Karpas-422 (cell line): ENCODE measurements at regions not wholly inside any gene's neighbourhood (a gene's known extent, or its start where the extent isn't known, plus 50 kb on each side); places are given as distances from the start of the nearest gene placed in this dataset.

Experiments
- DNase-seq: peaks from one replicate; pipeline ENCODE4 v3.0.0-alpha.2; 2015
- H2AFZ ChIP-seq: fragments of 200-600 bp; sonication (generic); 2 replicates; pipeline ENCODE4 v1.6.1; 2014; ENCODE audit warnings: antibody characterized with exemption, low read length, mixed read lengths
- H3K27ac ChIP-seq: fragments of 200-600 bp; sonication (generic); 2 replicates; pipeline ENCODE4 v1.5.1; 2014; ENCODE audit warnings: mild to moderate bottlenecking, low read length, moderate library complexity
- H3K27me3 ChIP-seq: fragments of 200-600 bp; sonication (generic); 2 replicates; pipeline ENCODE4 v1.6.1; 2014; ENCODE audit warnings: low read length, mixed read lengths
- H3K36me3 ChIP-seq: fragments of 200-600 bp; sonication (generic); 2 replicates; pipeline ENCODE4 v1.6.1; 2014; ENCODE audit warnings: low read length, mixed read lengths; ENCODE audit not compliant: insufficient read depth
- H3K4me1 ChIP-seq: fragments of 200-600 bp; sonication (generic); 2 replicates; pipeline ENCODE4 v1.6.1; 2014; ENCODE audit warnings: mild to moderate bottlenecking, low read length, mixed read lengths
- H3K4me2 ChIP-seq: fragments of 200-600 bp; sonication (generic); 2 replicates; pipeline ENCODE4 v1.6.1; 2014; ENCODE audit warnings: low read length, low read depth, mild to moderate bottlenecking; ENCODE audit not compliant: poor library complexity, severe bottlenecking
- H3K4me3 ChIP-seq: fragments of 200-600 bp; sonication (generic); 2 replicates; pipeline ENCODE4 v1.5.1; 2014; ENCODE audit warnings: mild to moderate bottlenecking, antibody characterized with exemption, low read length, mixed read lengths
- H3K79me2 ChIP-seq: fragments of 200-600 bp; sonication (generic); 2 replicates; pipeline ENCODE4 v1.6.1; 2014; ENCODE audit warnings: mild to moderate bottlenecking, low read length, mixed read lengths
- H3K9ac ChIP-seq: fragments of 200-600 bp; sonication (generic); 2 replicates; pipeline ENCODE4 v1.6.0; 2014; ENCODE audit warnings: low read length
- H3K9me2 ChIP-seq: fragments of 200-600 bp; sonication (generic), shearing (Covaris generic); replicated peaks from 2 replicates; pipeline ENCODE4 v1.6.0; 2014; ENCODE audit warnings: mild to moderate bottlenecking, low read length, moderate library complexity; ENCODE audit not compliant: insufficient read depth
- H3K9me3 ChIP-seq: fragments of 300-700, 200-600 bp; sonication (generic); 2 replicates; pipeline ENCODE4 v1.6.1; 2014; ENCODE audit warnings: low read length, mixed read lengths
- H4K20me1 ChIP-seq: fragments of 200-600 bp; sonication (generic); 2 replicates; pipeline ENCODE4 v1.6.1; 2014; ENCODE audit warnings: mild to moderate bottlenecking, antibody characterized with exemption, low read length, low read depth; ENCODE audit not compliant: insufficient read depth

- Histone ChIP-seq H3K9ac (no peak overlapping the region), H3K27me3 (no peaks in the 10 kb centered on the region), H3K9me2 (no peaks in the 10 kb centered on the region), H3K9me3 (no peaks in the 10 kb centered on the region), H3K27ac (no peak overlapping the region), H3K4me3 (no peak overlapping the region), H3K4me2 (no peak overlapping the region), H4K20me1 (no peaks in the 10 kb centered on the region), H2AFZ (no peak overlapping the region), H3K79me2 (no peaks in the 10 kb centered on the region), H3K4me1 (no peaks in the 10 kb centered on the region), H3K36me3 (no peaks in the 10 kb centered on the region)
- DNase-seq: no peak
These were observed 67.7 kb upstream of the TMEM72 start for GRCh38 chr10:44843484-44843883.

GRCh38 chr10:44845361-44846175 is 65.6 kb upstream of the TMEM72 start:
- Histone ChIP-seq H3K79me2 (no peaks in the 10 kb centered on the region), H3K27me3 (no peaks in the 10 kb centered on the region)
- DNase-seq: no peak

GRCh38 chr10:44847110-44847509 is 64.0 kb upstream of the TMEM72 start:
- H2AFZ ChIP-seq: no peak overlapping the region
- no peak for DNase-seq
- no peaks in the 10 kb centered on the region for H4K20me1 ChIP-seq
- H3K4me2 ChIP-seq: no peak overlapping the region
- H3K27ac ChIP-seq: no peak overlapping the region
- no peaks in the 10 kb centered on the region for H3K9me3 ChIP-seq
- H3K9me2 ChIP-seq: no peaks in the 10 kb centered on the region
- no peaks in the 10 kb centered on the region for H3K36me3 ChIP-seq
- H3K4me1 ChIP-seq: no peaks in the 10 kb centered on the region
- no peaks in the 10 kb centered on the region for H3K27me3 ChIP-seq
- H3K9ac ChIP-seq: no peak overlapping the region
- H3K79me2 ChIP-seq: no peaks in the 10 kb centered on the region
- no peak overlapping the region for H3K4me3 ChIP-seq

More at GRCh38 chr10:44845361-44846175, 65.6 kb upstream of the TMEM72 start:
- Histone ChIP-seq H3K9me2 (no peaks in the 10 kb centered on the region), H3K36me3 (no peaks in the 10 kb centered on the region), H3K9ac (no peak overlapping the region), H2AFZ (no peak overlapping the region), H4K20me1 (no peaks in the 10 kb centered on the region), H3K4me1 (no peaks in the 10 kb centered on the region), H3K27ac (no peak overlapping the region), H3K4me3 (no peak overlapping the region), H3K4me2 (no peak overlapping the region), H3K9me3 (no peaks in the 10 kb centered on the region)

DNA sequence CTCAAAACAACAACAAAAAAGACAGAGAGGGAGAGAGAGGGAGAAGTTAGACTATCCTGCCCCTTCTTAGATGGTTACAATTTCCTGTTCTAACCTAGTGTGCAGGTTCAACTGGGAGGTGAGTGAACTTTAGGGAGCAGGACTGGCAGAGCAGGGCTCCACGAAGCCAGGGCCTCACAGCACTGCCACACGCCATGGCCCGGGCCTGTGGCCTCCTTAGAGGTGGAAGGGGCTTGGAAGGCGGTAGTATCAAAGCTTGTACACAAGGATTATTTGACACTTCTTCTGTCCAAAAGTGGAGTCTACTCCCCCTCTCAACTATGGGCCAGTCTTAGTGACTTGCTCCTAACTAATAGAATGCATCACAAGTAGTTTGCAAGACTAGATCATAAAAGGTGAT is 62.9 kb upstream of the TMEM72 start:
- no peak overlapping the region for H3K4me2 ChIP-seq
- H3K79me2 ChIP-seq: no peaks in the 10 kb centered on the region
- no peaks in the 10 kb centered on the region for H4K20me1 ChIP-seq
- H3K9me2 ChIP-seq: no peaks in the 10 kb centered on the region
- H2AFZ ChIP-seq: no peak overlapping the region
- H3K9me3 ChIP-seq: no peaks in the 10 kb centered on the region
- H3K36me3 ChIP-seq: no peaks in the 10 kb centered on the region
- no peak overlapping the region for H3K4me3 ChIP-seq
- H3K27ac ChIP-seq: no peak overlapping the region
- no peak for DNase-seq
- no peaks in the 10 kb centered on the region for H3K27me3 ChIP-seq
- H3K9ac ChIP-seq: no peak overlapping the region
- no peaks in the 10 kb centered on the region for H3K4me1 ChIP-seq

DNA sequence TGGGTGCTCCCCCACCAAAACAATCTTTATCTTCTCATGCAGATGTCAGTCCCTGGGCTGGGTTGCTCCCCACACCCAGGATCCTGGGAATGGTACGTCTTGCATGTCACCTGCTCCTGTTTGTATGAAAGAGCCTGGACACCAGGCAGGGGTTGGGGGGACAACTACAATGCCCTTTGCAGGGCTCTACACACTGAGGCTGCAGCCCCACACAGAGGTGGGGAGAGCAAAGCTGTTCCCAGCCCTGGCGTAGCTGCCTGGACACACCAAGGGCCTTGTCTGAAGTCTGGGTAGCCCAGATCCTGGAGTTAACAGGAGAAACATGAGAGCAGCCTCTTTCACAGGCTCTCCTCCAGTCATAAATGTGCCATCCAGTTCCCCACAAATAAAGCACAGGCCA is 61.2 kb upstream of the TMEM72 start:
- Histone ChIP-seq H3K36me3 (no peaks in the 10 kb centered on the region), H3K9me3 (no peaks in the 10 kb centered on the region), H3K79me2 (no peaks in the 10 kb centered on the region), H3K27me3 (no peaks in the 10 kb centered on the region), H3K4me3 (no peak overlapping the region), H3K9me2 (no peaks in the 10 kb centered on the region), H2AFZ (no peak overlapping the region), H3K4me2 (no peak overlapping the region), H3K27ac (no peak overlapping the region), H3K4me1 (no peaks in the 10 kb centered on the region), H4K20me1 (no peaks in the 10 kb centered on the region), H3K9ac (no peak overlapping the region)
- no peak for DNase-seq

- no peaks in the 10 kb centered on the region for H3K4me1 ChIP-seq
- no peak overlapping the region for H2AFZ ChIP-seq
- H4K20me1 ChIP-seq: no peaks in the 10 kb centered on the region
- no peaks in the 10 kb centered on the region for H3K36me3 ChIP-seq
- no peaks in the 10 kb centered on the region for H3K9me3 ChIP-seq
- no peak overlapping the region for H3K27ac ChIP-seq
- no peaks in the 10 kb centered on the region for H3K27me3 ChIP-seq
- no peaks in the 10 kb centered on the region for H3K79me2 ChIP-seq
- no peak overlapping the region for H3K4me2 ChIP-seq
- no peak for DNase-seq
- no peaks in the 10 kb centered on the region for H3K9me2 ChIP-seq
- no peak overlapping the region for H3K9ac ChIP-seq
- H3K4me3 ChIP-seq: no peak overlapping the region
These were observed 60.7 kb upstream of the TMEM72 start for GRCh38 chr10:44850356-44850934.

DNA sequence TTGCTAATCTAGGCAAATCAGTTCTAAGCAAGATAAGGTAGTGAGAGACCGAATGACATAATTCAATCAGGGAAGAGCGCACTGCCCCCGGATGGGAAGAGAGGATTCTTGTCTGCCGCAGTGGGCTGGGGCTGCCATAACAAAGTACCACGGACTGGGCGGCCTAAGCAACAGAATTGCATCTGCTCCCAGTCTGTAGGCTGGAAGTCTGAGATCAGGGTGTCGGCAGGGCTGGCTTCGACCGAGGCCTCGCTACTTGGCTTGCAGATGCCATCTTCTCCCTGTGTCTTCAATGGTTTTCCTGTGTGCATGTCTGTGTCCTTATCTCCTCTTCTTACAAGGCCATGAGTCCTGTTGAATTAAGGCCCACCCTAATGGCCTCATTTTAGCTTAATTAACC is 59.7 kb upstream of the TMEM72 start:
- Histone ChIP-seq H3K27ac (no peak overlapping the region), H4K20me1 (no peaks in the 10 kb centered on the region), H3K4me3 (no peak overlapping the region), H3K36me3 (no peaks in the 10 kb centered on the region), H3K79me2 (no peaks in the 10 kb centered on the region), H2AFZ (no peak overlapping the region), H3K9me2 (no peaks in the 10 kb centered on the region), H3K27me3 (no peaks in the 10 kb centered on the region), H3K4me1 (no peaks in the 10 kb centered on the region), H3K4me2 (no peak overlapping the region), H3K9ac (no peak overlapping the region), H3K9me3 (no peaks in the 10 kb centered on the region)
- no peak for DNase-seq

DNA sequence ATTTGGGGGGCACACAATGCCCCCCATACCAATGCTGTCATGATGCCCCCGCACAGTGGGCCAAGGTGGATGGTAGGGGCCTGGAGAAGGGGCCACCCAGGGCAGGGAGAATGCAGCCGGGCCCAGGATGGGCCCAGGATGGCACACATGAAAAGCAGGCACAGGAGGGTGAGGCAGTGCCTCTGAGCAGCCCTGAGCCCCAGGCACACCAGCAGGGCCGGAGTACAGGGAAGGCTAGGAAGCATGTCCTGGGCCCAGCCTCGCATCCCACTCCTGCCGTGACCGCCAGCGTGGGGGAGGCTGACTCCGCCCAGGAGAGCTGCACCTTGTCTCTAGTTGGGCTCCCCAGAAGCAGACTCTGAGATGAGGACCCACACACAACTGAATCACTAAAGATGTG is 59.3 kb upstream of the TMEM72 start:
- DNase-seq: no peak
- Histone ChIP-seq H3K4me2 (no peak overlapping the region), H3K4me1 (no peaks in the 10 kb centered on the region), H4K20me1 (no peaks in the 10 kb centered on the region), H3K9me2 (no peaks in the 10 kb centered on the region), H3K9ac (no peak overlapping the region), H3K36me3 (no peaks in the 10 kb centered on the region), H3K27ac (no peak overlapping the region), H2AFZ (no peak overlapping the region), H3K79me2 (no peaks in the 10 kb centered on the region), H3K9me3 (no peaks in the 10 kb centered on the region), H3K4me3 (no peak overlapping the region), H3K27me3 (no peaks in the 10 kb centered on the region)
